IPS-18a (cell line): ENCODE measurements at regions not wholly inside any gene's neighbourhood (a gene's known extent, or its start where the extent isn't known, plus 50 kb on each side); places are given as distances from the start of the nearest gene placed in this dataset.
"Not testable (repeated sequence)": the region's sequence is repeated elsewhere in the genome, so short reads cannot be mapped to it uniquely, and the experiment has no call there.

Experiments used
- H3K27ac ChIP-seq: one replicate; pipeline ENCODE4 v1.5.1; 2013; ENCODE audit warnings: low read length
- H3K27me3 ChIP-seq: one replicate; pipeline ENCODE4 v1.6.1; 2013; ENCODE audit warnings: mild to moderate bottlenecking, low read length; ENCODE audit not compliant: control insufficient read depth, insufficient read depth
- H3K36me3 ChIP-seq: one replicate; pipeline ENCODE4 v1.6.1; 2013; ENCODE audit warnings: low read depth, low read length; ENCODE audit not compliant: control insufficient read depth
- H3K4me1 ChIP-seq: one replicate; pipeline ENCODE4 v1.6.1; 2013; ENCODE audit warnings: low read depth, low read length; ENCODE audit not compliant: control insufficient read depth
- H3K4me3 ChIP-seq: one replicate; pipeline ENCODE4 v1.5.1; 2013; ENCODE audit warnings: low read length
- H3K9ac ChIP-seq: one replicate; pipeline ENCODE4 v1.6.1; 2013; ENCODE audit warnings: mild to moderate bottlenecking, low read length, moderate library complexity
- H3K9me3 ChIP-seq: one replicate; pipeline ENCODE4 v1.6.1; 2013; ENCODE audit warnings: low read depth, low read length; ENCODE audit not compliant: control insufficient read depth

GRCh38 chrX:55326985-55327384 is 62.3 kb upstream of the PAGE3 start:
- H3K9me3 ChIP-seq, result peaks cover 78% of the 10 kb centered on the region
- H3K36me3 ChIP-seq, result no peaks in the 10 kb centered on the region
- no peak overlapping the region for H3K9ac ChIP-seq
- no peak overlapping the region for H3K4me3 ChIP-seq
- no peak overlapping the region for H3K27ac ChIP-seq
- H3K4me1 ChIP-seq, result no peaks in the 10 kb centered on the region
- no peaks in the 10 kb centered on the region for H3K27me3 ChIP-seq

DNA sequence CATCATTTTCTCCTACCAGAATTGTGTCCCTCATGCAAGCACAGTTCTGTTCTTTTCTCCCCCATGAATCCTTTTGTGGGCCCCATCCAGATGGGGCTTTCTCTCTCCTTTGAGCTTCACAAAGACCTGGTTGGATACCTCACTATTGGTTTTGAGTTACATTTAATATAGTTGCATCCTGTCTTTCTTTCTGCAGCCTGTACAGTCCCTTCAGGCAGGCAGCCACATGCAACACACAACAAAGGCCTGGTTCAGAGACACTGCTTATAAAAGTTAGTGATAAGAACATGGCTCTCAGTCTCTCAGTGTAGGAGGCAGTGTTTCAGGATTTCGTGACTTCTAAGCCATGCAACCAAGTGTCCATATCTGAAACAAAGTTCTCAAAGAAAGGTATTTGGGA is 70.6 kb upstream of the PAGE3 start:
- Histone ChIP-seq H3K4me3 (no peak overlapping the region), H3K27me3 (no peaks in the 10 kb centered on the region), H3K9me3 (peaks cover 65% of the 10 kb centered on the region), H3K9ac (no peak overlapping the region), H3K4me1 (no peaks in the 10 kb centered on the region), H3K27ac (no peak overlapping the region), H3K36me3 (no peaks in the 10 kb centered on the region)

- no peaks in the 10 kb centered on the region for H3K4me1 ChIP-seq
- H3K36me3 ChIP-seq, result no peaks in the 10 kb centered on the region
- H3K4me3 ChIP-seq, result no peak overlapping the region
- H3K27me3 ChIP-seq, result no peaks in the 10 kb centered on the region
- no peak overlapping the region for H3K9ac ChIP-seq
- peaks cover 69% of the 10 kb centered on the region for H3K9me3 ChIP-seq
- H3K27ac ChIP-seq, result no peak overlapping the region
Observed at GRCh38 chrX:55336176-55336575, 71.5 kb upstream of the PAGE3 start.

GRCh38 chrX:55340896-55341433 is 76.2 kb upstream of the PAGE3 start:
- Histone ChIP-seq H3K9ac (no peak overlapping the region), H3K9me3 (peaks cover 37% of the 10 kb centered on the region), H3K4me3 (no peak overlapping the region), H3K36me3 (no peaks in the 10 kb centered on the region), H3K4me1 (no peaks in the 10 kb centered on the region), H3K27me3 (no peaks in the 10 kb centered on the region), H3K27ac (no peak overlapping the region)

DNA sequence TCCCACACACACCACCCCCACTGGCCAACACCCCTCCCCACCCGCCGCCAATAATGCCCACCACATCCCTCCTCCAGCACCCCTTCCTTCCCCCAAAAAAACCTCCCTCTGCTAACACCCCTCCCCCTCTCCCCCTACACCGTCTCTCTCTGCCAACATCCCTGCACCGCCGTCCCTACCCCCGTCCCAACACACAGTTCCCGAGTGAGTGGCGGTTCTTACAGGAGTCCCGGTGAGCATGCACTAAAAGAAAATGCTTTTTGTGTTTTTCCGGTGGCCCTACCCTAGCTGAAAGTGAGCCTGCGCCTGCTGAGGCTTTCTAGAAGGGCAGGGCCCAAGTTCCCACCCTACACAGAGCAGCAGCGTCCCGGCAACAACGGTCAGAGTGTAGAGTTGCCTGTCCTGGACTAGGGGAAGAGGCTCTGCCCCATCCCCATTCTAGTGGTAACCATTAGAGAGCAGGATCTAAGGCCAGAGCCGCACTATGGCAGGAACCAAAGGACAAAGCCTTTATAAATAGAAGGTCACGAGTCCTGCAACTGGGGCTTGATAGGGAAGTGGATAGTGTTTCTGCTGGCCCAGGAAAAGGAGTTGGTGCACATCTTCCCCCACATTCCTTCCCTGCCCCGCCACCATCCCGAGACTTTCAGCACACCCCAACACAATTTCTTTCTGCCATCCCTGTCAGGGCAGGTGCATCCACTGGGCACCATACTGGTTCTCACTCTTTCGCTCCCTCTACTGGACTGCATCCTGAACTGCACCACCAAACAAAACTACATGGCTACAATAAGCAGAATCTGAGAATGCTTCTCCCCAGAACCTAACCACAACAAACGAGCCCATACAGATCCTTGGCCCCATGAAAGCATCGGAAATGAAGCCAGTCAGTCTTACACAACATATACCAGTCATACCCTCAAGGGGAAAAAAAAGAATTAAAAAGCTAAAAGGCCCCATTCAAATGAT is 78.1 kb upstream of the PAGE3 start:
- H3K36me3 ChIP-seq, result no peaks in the 10 kb centered on the region
- H3K4me3 ChIP-seq, result no peak overlapping the region
- H3K9me3 ChIP-seq, result peaks cover 27% of the 10 kb centered on the region
- H3K27me3 ChIP-seq, result no peaks in the 10 kb centered on the region
- no peak overlapping the region for H3K27ac ChIP-seq
- H3K9ac ChIP-seq, result no peak overlapping the region
- H3K4me1 ChIP-seq, result no peaks in the 10 kb centered on the region

DNA sequence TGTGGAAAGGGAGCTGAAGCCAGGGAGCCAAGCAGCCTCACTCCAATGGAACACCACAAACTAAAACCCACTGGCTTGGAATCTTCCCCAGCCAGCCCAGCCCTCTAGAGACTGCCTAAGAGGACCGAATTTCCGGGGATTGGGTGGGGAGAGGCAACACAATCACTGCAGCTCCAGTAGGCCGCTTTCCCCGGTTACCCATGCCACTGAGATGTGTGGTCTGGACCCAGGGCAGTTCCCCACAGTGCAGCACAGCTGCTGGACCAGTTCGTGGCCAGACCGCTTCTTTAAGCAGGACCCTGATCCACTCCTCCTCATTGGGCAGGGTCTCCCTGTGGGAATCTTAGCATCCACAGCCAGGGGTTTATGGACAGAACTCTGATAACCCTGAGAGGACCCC is 91.9 kb upstream of the PAGE3 start:
- no peak overlapping the region for H3K4me3 ChIP-seq
- H3K27me3 ChIP-seq, result no peaks in the 10 kb centered on the region
- H3K9ac ChIP-seq, result no peak overlapping the region
- no peaks in the 10 kb centered on the region for H3K36me3 ChIP-seq
- H3K9me3 ChIP-seq, result peaks cover 82% of the 10 kb centered on the region
- H3K27ac ChIP-seq, result no peak overlapping the region
- H3K4me1 ChIP-seq, result no peaks in the 10 kb centered on the region

DNA sequence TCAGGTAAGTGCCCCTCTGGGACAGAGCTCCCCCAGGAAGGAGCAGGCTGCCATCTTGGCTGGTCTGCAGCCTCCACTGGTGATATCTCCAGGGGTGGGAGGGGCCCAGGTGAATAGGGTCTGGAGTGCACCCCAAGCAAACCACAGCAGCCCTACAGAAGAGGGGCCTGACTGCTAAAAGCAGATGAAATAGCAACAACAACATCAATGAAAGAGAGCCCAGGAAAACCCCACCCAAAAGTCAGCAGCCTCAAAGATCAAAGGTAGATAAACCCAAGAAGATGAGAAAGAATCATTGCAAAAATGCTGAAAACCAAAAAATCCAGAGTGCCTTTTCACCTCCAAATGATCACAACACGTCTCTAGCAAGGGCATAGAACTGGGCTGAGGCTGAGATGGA is 92.5 kb upstream of the PAGE3 start:
- Histone ChIP-seq H3K27me3 (no peaks in the 10 kb centered on the region), H3K27ac (no peak overlapping the region), H3K4me3 (no peak overlapping the region), H3K4me1 (no peaks in the 10 kb centered on the region), H3K9ac (no peak overlapping the region), H3K36me3 (no peaks in the 10 kb centered on the region), H3K9me3 (peaks cover 80% of the 10 kb centered on the region)

GRCh38 chrX:55379396-55379795 is 72.5 kb upstream of the MAGEH1 start:
- Histone ChIP-seq H3K27me3 (no peaks in the 10 kb centered on the region), H3K4me1 (no peaks in the 10 kb centered on the region), H3K9me3 (peaks cover 63% of the 10 kb centered on the region), H3K36me3 (no peaks in the 10 kb centered on the region), H3K4me3 (no peak overlapping the region), H3K27ac (no peak overlapping the region), H3K9ac (no peak overlapping the region)

- Histone ChIP-seq H3K4me1 (no peaks in the 10 kb centered on the region), H3K9me3 (peaks cover 54% of the 10 kb centered on the region), H3K4me3 (no peak overlapping the region)
Observed at GRCh38 chrX:55389376-55389775, 62.6 kb upstream of the MAGEH1 start.

DNA sequence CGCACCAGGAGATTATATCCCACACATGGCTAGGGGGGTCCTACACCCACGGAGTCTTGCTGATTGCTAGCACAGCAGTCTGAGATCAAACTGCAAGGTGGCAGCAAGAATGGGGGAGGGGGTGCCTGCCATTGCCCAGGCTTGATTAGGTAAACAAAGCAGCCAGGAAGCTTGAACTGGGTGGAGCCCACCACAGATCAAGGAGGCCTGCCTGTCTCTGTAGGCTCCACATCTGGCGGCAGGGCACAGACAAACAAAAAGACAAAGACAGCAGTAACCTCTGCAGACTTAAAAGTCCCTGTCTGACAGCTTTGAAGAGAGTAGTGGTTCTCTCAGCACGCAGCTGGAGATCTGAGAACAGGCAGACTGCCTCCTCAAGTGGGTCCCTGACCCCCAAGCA is 55.1 kb upstream of the MAGEH1 start:
- not testable (repeated sequence) for H3K9ac ChIP-seq, H3K4me3 ChIP-seq, H3K27me3 ChIP-seq, H3K27ac ChIP-seq, H3K36me3 ChIP-seq, H3K4me1 ChIP-seq
- peaks cover 28% of the 10 kb centered on the region for H3K9me3 ChIP-seq

More at GRCh38 chrX:55389376-55389775, 62.6 kb upstream of the MAGEH1 start:
- Histone ChIP-seq H3K9ac (no peak overlapping the region), H3K36me3 (no peaks in the 10 kb centered on the region), H3K27me3 (no peaks in the 10 kb centered on the region), H3K27ac (no peak overlapping the region)
